CMK (cell line): ENCODE measurements at regions not wholly inside any gene's neighbourhood (a gene's known extent, or its start where the extent isn't known, plus 50 kb on each side); places are given as distances from the start of the nearest gene placed in this dataset.
"Not testable (repeated sequence)": the region's sequence is repeated elsewhere in the genome, so short reads cannot be mapped to it uniquely, and the experiment has no call there.

Source experiments
- DNase-seq: peaks from one replicate; pipeline ENCODE4 v3.0.0-alpha.2; 2010; ENCODE audit warnings: low read depth

GRCh38 chr22:47370448-47371262 is 608.2 kb downstream of the TBC1D22A start:
- DNase-seq = no peak

GRCh38 chr22:47369431-47370015 is 607.1 kb downstream of the TBC1D22A start:
- no peak for DNase-seq

GRCh38 chr22:47369020-47369419 is 606.6 kb downstream of the TBC1D22A start:
- DNase-seq = no peak

GRCh38 chr22:47367993-47368945 is 605.8 kb downstream of the TBC1D22A start:
- no peak for DNase-seq

GRCh38 chr22:47367107-47367690 is 604.7 kb downstream of the TBC1D22A start:
- DNase-seq = no peak

GRCh38 chr22:47366026-47366767 is 603.7 kb downstream of the TBC1D22A start:
- DNase-seq = no peak

- no peak for DNase-seq
Observed at GRCh38 chr22:47361247-47361646, 598.8 kb downstream of the TBC1D22A start.

- DNase-seq = no peak
Observed at GRCh38 chr22:47357493-47357892, 595.0 kb downstream of the TBC1D22A start.

GRCh38 chr22:47357086-47357485 is 594.6 kb downstream of the TBC1D22A start:
- no peak for DNase-seq

GRCh38 chr22:47356511-47357011 is 594.1 kb downstream of the TBC1D22A start:
- no peak for DNase-seq

- DNase-seq = no peak
Observed at GRCh38 chr22:47355776-47356510, 593.5 kb downstream of the TBC1D22A start.

- DNase-seq = no peak
Observed at GRCh38 chr22:47355388-47355725, 592.9 kb downstream of the TBC1D22A start.

- no peak for DNase-seq
Observed at GRCh38 chr22:47354668-47355387, 592.4 kb downstream of the TBC1D22A start.

GRCh38 chr22:47352920-47353700 is 590.7 kb downstream of the TBC1D22A start:
- DNase-seq = no peak

- DNase-seq = no peak
Observed at GRCh38 chr22:47351836-47352579, 589.6 kb downstream of the TBC1D22A start.

GRCh38 chr22:47346287-47346686 is 583.8 kb downstream of the TBC1D22A start:
- DNase-seq = not testable (repeated sequence)

GRCh38 chr22:47345025-47345424 is 582.6 kb downstream of the TBC1D22A start:
- DNase-seq = no peak

GRCh38 chr22:47344414-47344813 is 582.0 kb downstream of the TBC1D22A start:
- DNase-seq = no peak
